WTC11 (cell line): ENCODE measurements at regions not wholly inside any gene's neighbourhood (a gene's known extent, or its start where the extent isn't known, plus 50 kb on each side); places are given as distances from the start of the nearest gene placed in this dataset.

Experiments used
- ATAC-seq: fragments of 200-7000 bp; cut with Tn5 transposase; 2 replicates; pipeline ENCODE4 v1.10.0; 2021; ENCODE audit warnings: mild to moderate bottlenecking, moderate library complexity
- CTCF ChIA-PET: fragments of 300-600 bp; sonication (Branson Sonifier 250); formaldehyde crosslinking; loops from one replicate; lab custom pipeline; 2021; ENCODE audit warnings: antibody characterized with exemption; lab: Charles Lee
- POLR2A ChIA-PET: fragments of 350-600 bp; sonication (Branson Sonifier 250); formaldehyde crosslinking; loops from one replicate; lab custom pipeline; 2021; ENCODE audit warnings: antibody characterized with exemption; lab: Charles Lee
- DNase-seq: peaks from one replicate; pipeline ENCODE4 v3.0.0; 2021; ENCODE audit warnings: low spot score
- H3K27ac Mint-ChIP-seq: 2 replicates; pipeline ENCODE4 v1.8.0; 2021; ENCODE audit warnings: mixed read lengths
- H3K27me3 Mint-ChIP-seq: 2 replicates; pipeline ENCODE4 v1.8.0; 2021; ENCODE audit warnings: low read depth, mild to moderate bottlenecking, moderate library complexity, mixed read lengths
- H3K36me3 Mint-ChIP-seq: 2 replicates; pipeline ENCODE4 v1.8.0; 2021; ENCODE audit warnings: mixed read lengths
- H3K4me1 Mint-ChIP-seq: 2 replicates; pipeline ENCODE4 v1.8.0; 2022; ENCODE audit warnings: mixed read lengths
- H3K4me3 Mint-ChIP-seq: 2 replicates; pipeline ENCODE4 v1.8.0; 2021; ENCODE audit warnings: mild to moderate bottlenecking, moderate library complexity, mixed read lengths
- H3K9me3 Mint-ChIP-seq: 2 replicates; pipeline ENCODE4 v1.8.0; 2021; ENCODE audit warnings: mixed read lengths
- ELF4 ChIP-seq: sonication (generic); formaldehyde crosslinking; IDR thresholded peaks from 2 replicates; pipeline ENCODE4 v1.8.1; 2022; ENCODE audit warnings: low read depth, mild to moderate bottlenecking, moderate library complexity, missing genetic modification reagents
- FOXP4 ChIP-seq: sonication (generic); formaldehyde crosslinking; IDR thresholded peaks from 2 replicates; pipeline ENCODE4 v1.8.0; 2022; ENCODE audit warnings: mild to moderate bottlenecking, missing genetic modification reagents
- GTF2I ChIP-seq: fragments of 250-450 bp; sonication (Bioruptor Pico); conservative IDR thresholded peaks from 2 replicates; pipeline ENCODE4 v1.4.0; 2021; ENCODE audit warnings: mild to moderate bottlenecking
- NFE2L1 ChIP-seq: sonication (generic); formaldehyde crosslinking; IDR thresholded peaks from 2 replicates; pipeline ENCODE4 v1.8.1; 2023; ENCODE audit warnings: missing genetic modification reagents
- OVOL2 ChIP-seq: fragments of 250-450 bp; sonication (Bioruptor Pico); IDR thresholded peaks from 2 replicates; pipeline ENCODE4 v1.9.0; 2021; ENCODE audit warnings: mild to moderate bottlenecking, borderline replicate concordance
- RORB ChIP-seq: fragments of 250-450 bp; sonication (Bioruptor Pico); IDR thresholded peaks from 2 replicates; pipeline ENCODE4 v1.9.0; 2021; ENCODE audit warnings: mild to moderate bottlenecking
- SMAD3 ChIP-seq: sonication (generic); formaldehyde crosslinking; IDR thresholded peaks from 2 replicates; pipeline ENCODE4 v1.8.0; 2022; ENCODE audit warnings: missing genetic modification reagents, mild to moderate bottlenecking, borderline replicate concordance
- SMAD4 ChIP-seq: sonication (generic); formaldehyde crosslinking; IDR thresholded peaks from 2 replicates; pipeline ENCODE4 v1.8.0; 2022; ENCODE audit warnings: mild to moderate bottlenecking, missing genetic modification reagents
- TEAD4 ChIP-seq: sonication (generic); formaldehyde crosslinking; IDR thresholded peaks from 2 replicates; pipeline ENCODE4 v1.8.0; 2022; ENCODE audit warnings: mild to moderate bottlenecking, missing genetic modification reagents
- ZBTB43 ChIP-seq: sonication (generic); formaldehyde crosslinking; IDR thresholded peaks from 2 replicates; pipeline ENCODE4 v1.8.1; 2023; ENCODE audit warnings: mild to moderate bottlenecking, missing genetic modification reagents
- ZNF121 ChIP-seq: sonication (generic); formaldehyde crosslinking; IDR thresholded peaks from 2 replicates; pipeline ENCODE4 v1.8.0; 2023; ENCODE audit warnings: missing genetic modification reagents
- ZNF219 ChIP-seq: sonication (generic); formaldehyde crosslinking; IDR thresholded peaks from 2 replicates; pipeline ENCODE4 v1.8.0; 2023; ENCODE audit warnings: missing genetic modification reagents, mild to moderate bottlenecking, borderline replicate concordance
- ZNF416 ChIP-seq: fragments of 250-450 bp; sonication (Bioruptor Pico); IDR thresholded peaks from 2 replicates; pipeline ENCODE4 v1.9.0; 2021; ENCODE audit warnings: mild to moderate bottlenecking, inconsistent platforms
- TF ChIP-seq, protein P1 (sequence below): sonication (generic); formaldehyde crosslinking; IDR thresholded peaks from 2 replicates; pipeline ENCODE4 v1.8.1; 2023; ENCODE audit warnings: mild to moderate bottlenecking, missing genetic modification reagents, moderate library complexity
- TF ChIP-seq, protein P2 (sequence below): sonication (generic); formaldehyde crosslinking; IDR thresholded peaks from 2 replicates; pipeline ENCODE4 v1.8.1; 2022; ENCODE audit warnings: low read depth, mild to moderate bottlenecking, moderate library complexity, missing genetic modification reagents, borderline replicate concordance
- TF ChIP-seq, protein P3 (sequence below): sonication (generic); formaldehyde crosslinking; IDR thresholded peaks from 2 replicates; pipeline ENCODE4 v1.8.1; 2022; ENCODE audit warnings: missing genetic modification reagents, borderline replicate concordance
- TF ChIP-seq, protein P4 (sequence below): sonication (generic); formaldehyde crosslinking; IDR thresholded peaks from 2 replicates; pipeline ENCODE4 v1.8.0; 2023; ENCODE audit warnings: missing genetic modification reagents
- TF ChIP-seq, protein P5 (sequence below): sonication (generic); formaldehyde crosslinking; IDR thresholded peaks from 2 replicates; pipeline ENCODE4 v1.8.1; 2023; ENCODE audit warnings: mild to moderate bottlenecking, missing genetic modification reagents, borderline replicate concordance

GRCh38 chr18:78411539-78411938 is 568.1 kb upstream of the SALL3 start:
- no peak for TF ChIP-seq GTF2I
- TF ChIP-seq, protein P1, sequence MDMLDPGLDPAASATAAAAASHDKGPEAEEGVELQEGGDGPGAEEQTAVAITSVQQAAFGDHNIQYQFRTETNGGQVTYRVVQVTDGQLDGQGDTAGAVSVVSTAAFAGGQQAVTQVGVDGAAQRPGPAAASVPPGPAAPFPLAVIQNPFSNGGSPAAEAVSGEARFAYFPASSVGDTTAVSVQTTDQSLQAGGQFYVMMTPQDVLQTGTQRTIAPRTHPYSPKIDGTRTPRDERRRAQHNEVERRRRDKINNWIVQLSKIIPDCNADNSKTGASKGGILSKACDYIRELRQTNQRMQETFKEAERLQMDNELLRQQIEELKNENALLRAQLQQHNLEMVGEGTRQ (CRISPR knock-in tag): no peak
- no peak for TF ChIP-seq ZBTB43 (CRISPR knock-in tag)
- TF ChIP-seq, protein P2, sequence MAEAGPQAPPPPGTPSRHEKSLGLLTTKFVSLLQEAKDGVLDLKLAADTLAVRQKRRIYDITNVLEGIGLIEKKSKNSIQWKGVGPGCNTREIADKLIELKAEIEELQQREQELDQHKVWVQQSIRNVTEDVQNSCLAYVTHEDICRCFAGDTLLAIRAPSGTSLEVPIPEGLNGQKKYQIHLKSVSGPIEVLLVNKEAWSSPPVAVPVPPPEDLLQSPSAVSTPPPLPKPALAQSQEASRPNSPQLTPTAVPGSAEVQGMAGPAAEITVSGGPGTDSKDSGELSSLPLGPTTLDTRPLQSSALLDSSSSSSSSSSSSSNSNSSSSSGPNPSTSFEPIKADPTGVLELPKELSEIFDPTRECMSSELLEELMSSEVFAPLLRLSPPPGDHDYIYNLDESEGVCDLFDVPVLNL (CRISPR knock-in tag): no peak
- TF ChIP-seq SMAD4 (CRISPR knock-in tag): no peak
- TF ChIP-seq, protein P3, sequence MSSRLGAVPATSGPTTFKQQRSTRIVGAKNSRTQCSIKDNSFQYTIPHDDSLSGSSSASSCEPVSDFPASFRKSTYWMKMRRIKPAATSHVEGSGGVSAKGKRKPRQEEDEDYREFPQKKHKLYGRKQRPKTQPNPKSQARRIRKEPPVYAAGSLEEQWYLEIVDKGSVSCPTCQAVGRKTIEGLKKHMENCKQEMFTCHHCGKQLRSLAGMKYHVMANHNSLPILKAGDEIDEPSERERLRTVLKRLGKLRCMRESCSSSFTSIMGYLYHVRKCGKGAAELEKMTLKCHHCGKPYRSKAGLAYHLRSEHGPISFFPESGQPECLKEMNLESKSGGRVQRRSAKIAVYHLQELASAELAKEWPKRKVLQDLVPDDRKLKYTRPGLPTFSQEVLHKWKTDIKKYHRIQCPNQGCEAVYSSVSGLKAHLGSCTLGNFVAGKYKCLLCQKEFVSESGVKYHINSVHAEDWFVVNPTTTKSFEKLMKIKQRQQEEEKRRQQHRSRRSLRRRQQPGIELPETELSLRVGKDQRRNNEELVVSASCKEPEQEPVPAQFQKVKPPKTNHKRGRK: no peak
- no peak for TF ChIP-seq SMAD3
- TF ChIP-seq ZNF219 (CRISPR knock-in tag): no peak
- TF ChIP-seq RORB: no peak
- TF ChIP-seq OVOL2 (CRISPR knock-in tag): no peak
- no peak for TF ChIP-seq FOXP4
- TF ChIP-seq ZNF121 (CRISPR knock-in tag): no peak
- no peak for TF ChIP-seq TEAD4
- TF ChIP-seq, protein P4, sequence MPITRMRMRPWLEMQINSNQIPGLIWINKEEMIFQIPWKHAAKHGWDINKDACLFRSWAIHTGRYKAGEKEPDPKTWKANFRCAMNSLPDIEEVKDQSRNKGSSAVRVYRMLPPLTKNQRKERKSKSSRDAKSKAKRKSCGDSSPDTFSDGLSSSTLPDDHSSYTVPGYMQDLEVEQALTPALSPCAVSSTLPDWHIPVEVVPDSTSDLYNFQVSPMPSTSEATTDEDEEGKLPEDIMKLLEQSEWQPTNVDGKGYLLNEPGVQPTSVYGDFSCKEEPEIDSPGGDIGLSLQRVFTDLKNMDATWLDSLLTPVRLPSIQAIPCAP (CRISPR knock-in tag): no peak
- TF ChIP-seq, protein P5, sequence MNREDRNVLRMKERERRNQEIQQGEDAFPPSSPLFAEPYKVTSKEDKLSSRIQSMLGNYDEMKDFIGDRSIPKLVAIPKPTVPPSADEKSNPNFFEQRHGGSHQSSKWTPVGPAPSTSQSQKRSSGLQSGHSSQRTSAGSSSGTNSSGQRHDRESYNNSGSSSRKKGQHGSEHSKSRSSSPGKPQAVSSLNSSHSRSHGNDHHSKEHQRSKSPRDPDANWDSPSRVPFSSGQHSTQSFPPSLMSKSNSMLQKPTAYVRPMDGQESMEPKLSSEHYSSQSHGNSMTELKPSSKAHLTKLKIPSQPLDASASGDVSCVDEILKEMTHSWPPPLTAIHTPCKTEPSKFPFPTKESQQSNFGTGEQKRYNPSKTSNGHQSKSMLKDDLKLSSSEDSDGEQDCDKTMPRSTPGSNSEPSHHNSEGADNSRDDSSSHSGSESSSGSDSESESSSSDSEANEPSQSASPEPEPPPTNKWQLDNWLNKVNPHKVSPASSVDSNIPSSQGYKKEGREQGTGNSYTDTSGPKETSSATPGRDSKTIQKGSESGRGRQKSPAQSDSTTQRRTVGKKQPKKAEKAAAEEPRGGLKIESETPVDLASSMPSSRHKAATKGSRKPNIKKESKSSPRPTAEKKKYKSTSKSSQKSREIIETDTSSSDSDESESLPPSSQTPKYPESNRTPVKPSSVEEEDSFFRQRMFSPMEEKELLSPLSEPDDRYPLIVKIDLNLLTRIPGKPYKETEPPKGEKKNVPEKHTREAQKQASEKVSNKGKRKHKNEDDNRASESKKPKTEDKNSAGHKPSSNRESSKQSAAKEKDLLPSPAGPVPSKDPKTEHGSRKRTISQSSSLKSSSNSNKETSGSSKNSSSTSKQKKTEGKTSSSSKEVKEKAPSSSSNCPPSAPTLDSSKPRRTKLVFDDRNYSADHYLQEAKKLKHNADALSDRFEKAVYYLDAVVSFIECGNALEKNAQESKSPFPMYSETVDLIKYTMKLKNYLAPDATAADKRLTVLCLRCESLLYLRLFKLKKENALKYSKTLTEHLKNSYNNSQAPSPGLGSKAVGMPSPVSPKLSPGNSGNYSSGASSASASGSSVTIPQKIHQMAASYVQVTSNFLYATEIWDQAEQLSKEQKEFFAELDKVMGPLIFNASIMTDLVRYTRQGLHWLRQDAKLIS (CRISPR knock-in tag): no peak
- no peak for TF ChIP-seq ELF4
- TF ChIP-seq ZNF416 (CRISPR knock-in tag): no peak
- TF ChIP-seq NFE2L1: no peak
- DNase-seq: no peak
- no peaks in the 10 kb centered on the region for H3K4me1 Mint-ChIP-seq
- H3K27me3 Mint-ChIP-seq: no peaks in the 10 kb centered on the region; the same call in 1 of the 2 replicates
- no peak for ATAC-seq
- ChIA-PET CTCF (no interaction called here), POLR2A (no interaction called here)
- H3K9me3 Mint-ChIP-seq: peaks cover 62% of the 10 kb centered on the region
- no peak overlapping the region for H3K27ac Mint-ChIP-seq
- H3K4me3 Mint-ChIP-seq: no peak overlapping the region
- peaks cover 41% of the 10 kb centered on the region for H3K36me3 Mint-ChIP-seq
